ENCODE measurements at regions not wholly inside any gene's neighbourhood (a gene's known extent, or its start where the extent isn't known, plus 50 kb on each side); places are given as distances from the start of the nearest gene placed in this dataset.

- no peak for DNase-seq (ENCODE audit: low spot score)
- no peaks in the 10 kb centered on the region for H3K36me3 ChIP-seq (replicated peaks in 1 of 2; ENCODE audit: control insufficient read depth in 2 of 2, insufficient read depth in 2 of 2, low read length in 2 of 2)
- no peak overlapping the region for H2BK15ac ChIP-seq (ENCODE audit: low read length)
- no peak overlapping the region for H2BK12ac ChIP-seq (ENCODE audit: low read length)
- H3K27ac ChIP-seq (replicated peaks; ENCODE audit: low read length): no peak overlapping the region
- H2AK5ac ChIP-seq (ENCODE audit: low read depth, low read length): no peak overlapping the region
- no peak overlapping the region for H2AFZ ChIP-seq (ENCODE audit: low read length)
- no peak overlapping the region for H4K8ac ChIP-seq (ENCODE audit: low read depth, low read length)
- H3K79me1 ChIP-seq (ENCODE audit: low read depth, low read length): no peaks in the 10 kb centered on the region
- H2BK120ac ChIP-seq (ENCODE audit: low read depth, low read length): no peak overlapping the region
- H3K4me2 ChIP-seq (ENCODE audit: insufficient read depth, low read length, poor library complexity, severe bottlenecking): no peak overlapping the region
- no peaks in the 10 kb centered on the region for H3K4me1 ChIP-seq (ENCODE audit: control insufficient read depth in 2 of 2, insufficient read depth in 1 of 2, low read depth in 1 of 2, low read length in 2 of 2)
- no peak overlapping the region for H3K4ac ChIP-seq (ENCODE audit: low read length)
- H3K18ac ChIP-seq (ENCODE audit: low read length): no peak overlapping the region
- peaks cover 4 to 11% of the 10 kb centered on the region in 2 donors for H3K9me3 ChIP-seq (replicated peaks in 1 of 2; ENCODE audit: control insufficient read depth in 2 of 2, insufficient read depth in 1 of 2, low read depth in 1 of 2, low read length in 2 of 2)
- no peak overlapping the region for H3K23ac ChIP-seq (ENCODE audit: low read depth, low read length, poor library complexity)
- H2BK5ac ChIP-seq (ENCODE audit: low read length): no peak overlapping the region
- no peak overlapping the region for H3K14ac ChIP-seq (ENCODE audit: low read length)
- H3K27me3 ChIP-seq (ENCODE audit: control insufficient read depth in 3 of 3, insufficient read depth in 3 of 3, low read depth in 1 of 3, low read length in 3 of 3): no peaks in the 10 kb centered on the region
- H4K91ac ChIP-seq (ENCODE audit: low read depth, low read length, poor library complexity): no peak overlapping the region
- no peak overlapping the region for H3K9ac ChIP-seq (ENCODE audit: low read depth, low read length, poor library complexity)
- H3K4me3 ChIP-seq (ENCODE audit: low read length in 2 of 2): no peak overlapping the region
These were observed 333.4 kb downstream of the SMOC2 start for GRCh38 chr6:168774381-168774780.

DNA sequence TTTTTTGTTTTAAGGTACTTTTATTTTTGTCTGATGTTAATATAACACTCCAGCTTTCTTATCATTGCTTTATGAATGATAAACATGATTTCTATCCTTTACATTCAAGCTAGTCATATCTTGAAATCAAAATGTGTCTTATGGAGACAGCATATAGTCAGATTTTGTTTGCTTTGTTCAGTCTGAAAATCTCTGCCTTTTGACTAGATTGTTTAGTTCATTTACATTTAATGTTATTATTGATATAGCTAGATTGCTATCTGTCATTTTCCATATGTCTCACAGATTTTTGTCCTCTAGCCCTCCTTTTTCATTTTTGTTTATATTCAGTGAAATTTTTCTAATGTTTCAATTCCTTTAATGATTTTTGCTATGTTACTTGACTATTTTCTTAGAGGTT, 332.8 kb downstream of the SMOC2 start:
- H3K23ac ChIP-seq (ENCODE audit: low read depth, low read length, poor library complexity): no peak overlapping the region
- H2AFZ ChIP-seq (ENCODE audit: low read length): no peak overlapping the region
- no peak overlapping the region for H2AK5ac ChIP-seq (ENCODE audit: low read depth, low read length)
- H3K9me3 ChIP-seq (replicated peaks in 1 of 2; ENCODE audit: control insufficient read depth in 2 of 2, insufficient read depth in 1 of 2, low read depth in 1 of 2, low read length in 2 of 2): peaks cover 4 to 11% of the 10 kb centered on the region in 2 donors
- H3K4ac ChIP-seq (ENCODE audit: low read length): no peak overlapping the region
- no peak overlapping the region for H2BK5ac ChIP-seq (ENCODE audit: low read length)
- H3K79me1 ChIP-seq (ENCODE audit: low read depth, low read length): no peaks in the 10 kb centered on the region
- no peak overlapping the region for H2BK120ac ChIP-seq (ENCODE audit: low read depth, low read length)
- H3K9ac ChIP-seq (ENCODE audit: low read depth, low read length, poor library complexity): no peak overlapping the region
- H4K8ac ChIP-seq (ENCODE audit: low read depth, low read length): no peak overlapping the region
- no peak overlapping the region for H3K18ac ChIP-seq (ENCODE audit: low read length)
- H3K4me1 ChIP-seq (ENCODE audit: control insufficient read depth in 2 of 2, insufficient read depth in 1 of 2, low read depth in 1 of 2, low read length in 2 of 2): no peaks in the 10 kb centered on the region
- no peak for DNase-seq (ENCODE audit: low spot score)
- H4K91ac ChIP-seq (ENCODE audit: low read depth, low read length, poor library complexity): no peak overlapping the region
- H2BK15ac ChIP-seq (ENCODE audit: low read length): no peak overlapping the region
- H3K4me2 ChIP-seq (ENCODE audit: insufficient read depth, low read length, poor library complexity, severe bottlenecking): no peak overlapping the region
- no peak overlapping the region for H3K4me3 ChIP-seq (ENCODE audit: low read length in 2 of 2)
- H2BK12ac ChIP-seq (ENCODE audit: low read length): no peak overlapping the region
- H3K27ac ChIP-seq (replicated peaks; ENCODE audit: low read length): no peak overlapping the region
- H3K14ac ChIP-seq (ENCODE audit: low read length): no peak overlapping the region
- no peaks in the 10 kb centered on the region for H3K27me3 ChIP-seq (ENCODE audit: control insufficient read depth in 3 of 3, insufficient read depth in 3 of 3, low read depth in 1 of 3, low read length in 3 of 3)
- H3K36me3 ChIP-seq (replicated peaks in 1 of 2; ENCODE audit: control insufficient read depth in 2 of 2, insufficient read depth in 2 of 2, low read length in 2 of 2): no peaks in the 10 kb centered on the region

GRCh38 chr6:168765752-168766151, 324.8 kb downstream of the SMOC2 start:
- Histone ChIP-seq H4K8ac (ENCODE audit: low read depth, low read length) (no peak overlapping the region), H3K4ac (ENCODE audit: low read length) (no peak overlapping the region), H2BK12ac (ENCODE audit: low read length) (no peak overlapping the region), H3K4me2 (ENCODE audit: insufficient read depth, low read length, poor library complexity, severe bottlenecking) (no peak overlapping the region), H3K14ac (ENCODE audit: low read length) (no peak overlapping the region), H3K23ac (ENCODE audit: low read depth, low read length, poor library complexity) (no peak overlapping the region), H3K27ac (replicated peaks; ENCODE audit: low read length) (no peak overlapping the region), H3K9me3 (replicated peaks in 1 of 2; ENCODE audit: control insufficient read depth in 2 of 2, insufficient read depth in 1 of 2, low read depth in 1 of 2, low read length in 2 of 2) (peaks cover 2% of the 10 kb centered on the region in 2 donors), H3K79me1 (ENCODE audit: low read depth, low read length) (no peaks in the 10 kb centered on the region), H3K4me1 (ENCODE audit: control insufficient read depth in 2 of 2, insufficient read depth in 1 of 2, low read depth in 1 of 2, low read length in 2 of 2) (no peaks in the 10 kb centered on the region), H2AK5ac (ENCODE audit: low read depth, low read length) (no peak overlapping the region), H2BK15ac (ENCODE audit: low read length) (no peak overlapping the region), H3K27me3 (ENCODE audit: control insufficient read depth in 3 of 3, insufficient read depth in 3 of 3, low read depth in 1 of 3, low read length in 3 of 3) (no peaks in the 10 kb centered on the region), H2BK120ac (ENCODE audit: low read depth, low read length) (no peak overlapping the region), H3K4me3 (ENCODE audit: low read length in 2 of 2) (no peak overlapping the region), H2AFZ (ENCODE audit: low read length) (no peak overlapping the region), H4K91ac (ENCODE audit: low read depth, low read length, poor library complexity) (no peak overlapping the region), H3K9ac (ENCODE audit: low read depth, low read length, poor library complexity) (no peak overlapping the region), H3K36me3 (replicated peaks in 1 of 2; ENCODE audit: control insufficient read depth in 2 of 2, insufficient read depth in 2 of 2, low read length in 2 of 2) (no peaks in the 10 kb centered on the region), H3K18ac (ENCODE audit: low read length) (no peak overlapping the region), H2BK5ac (ENCODE audit: low read length) (no peak overlapping the region)
- WGBS, 2 donors (ENCODE audit: extremely low coverage in 2 of 2, insufficient read length in 2 of 2, insufficient replicate concordance in 1 of 2): no CpG with 5 or more reads among the region's 1 CpG
- DNase-seq (ENCODE audit: low spot score): no peak

- Histone ChIP-seq H2BK120ac (ENCODE audit: low read depth, low read length) (no peak overlapping the region), H3K14ac (ENCODE audit: low read length) (no peak overlapping the region), H2AFZ (ENCODE audit: low read length) (no peak overlapping the region), H3K4ac (ENCODE audit: low read length) (no peak overlapping the region), H3K23ac (ENCODE audit: low read depth, low read length, poor library complexity) (no peak overlapping the region), H2BK12ac (ENCODE audit: low read length) (no peak overlapping the region), H2AK5ac (ENCODE audit: low read depth, low read length) (no peak overlapping the region), H4K8ac (ENCODE audit: low read depth, low read length) (no peak overlapping the region), H3K4me1 (ENCODE audit: control insufficient read depth in 2 of 2, insufficient read depth in 1 of 2, low read depth in 1 of 2, low read length in 2 of 2) (peaks cover 7 to 19% of the 10 kb centered on the region in 2 donors), H3K27me3 (ENCODE audit: control insufficient read depth in 3 of 3, insufficient read depth in 3 of 3, low read depth in 1 of 3, low read length in 3 of 3) (no peaks in the 10 kb centered on the region), H2BK5ac (ENCODE audit: low read length) (no peak overlapping the region), H3K9me3 (replicated peaks in 1 of 2; ENCODE audit: control insufficient read depth in 2 of 2, insufficient read depth in 1 of 2, low read depth in 1 of 2, low read length in 2 of 2) (peaks cover 0 to 2% of the 10 kb centered on the region in 2 donors), H2BK15ac (ENCODE audit: low read length) (no peak overlapping the region), H3K4me2 (ENCODE audit: insufficient read depth, low read length, poor library complexity, severe bottlenecking) (no peak overlapping the region), H3K18ac (ENCODE audit: low read length) (no peak overlapping the region), H3K79me1 (ENCODE audit: low read depth, low read length) (no peaks in the 10 kb centered on the region), H3K9ac (ENCODE audit: low read depth, low read length, poor library complexity) (no peak overlapping the region), H4K91ac (ENCODE audit: low read depth, low read length, poor library complexity) (no peak overlapping the region), H3K4me3 (ENCODE audit: low read length in 2 of 2) (no peak overlapping the region), H3K27ac (replicated peaks; ENCODE audit: low read length) (peak overlapping the region; percentile 91), H3K36me3 (replicated peaks in 1 of 2; ENCODE audit: control insufficient read depth in 2 of 2, insufficient read depth in 2 of 2, low read length in 2 of 2) (no peaks in the 10 kb centered on the region)
- DNase-seq (ENCODE audit: low spot score): peak; percentile 35
- no CpG with 5 or more reads among the region's 3 CpGs for WGBS, 2 donors (ENCODE audit: extremely low coverage in 2 of 2, insufficient read length in 2 of 2, insufficient replicate concordance in 1 of 2)
These were observed 315.1 kb downstream of the SMOC2 start for GRCh38 chr6:168756009-168756634.

All from neuronal stem cell (in vitro differentiated cells).